ENCODE measurements at regions not wholly inside any gene's neighbourhood (a gene's known extent, or its start where the extent isn't known, plus 50 kb on each side); places are given as distances from the start of the nearest gene placed in this dataset.

DNA sequence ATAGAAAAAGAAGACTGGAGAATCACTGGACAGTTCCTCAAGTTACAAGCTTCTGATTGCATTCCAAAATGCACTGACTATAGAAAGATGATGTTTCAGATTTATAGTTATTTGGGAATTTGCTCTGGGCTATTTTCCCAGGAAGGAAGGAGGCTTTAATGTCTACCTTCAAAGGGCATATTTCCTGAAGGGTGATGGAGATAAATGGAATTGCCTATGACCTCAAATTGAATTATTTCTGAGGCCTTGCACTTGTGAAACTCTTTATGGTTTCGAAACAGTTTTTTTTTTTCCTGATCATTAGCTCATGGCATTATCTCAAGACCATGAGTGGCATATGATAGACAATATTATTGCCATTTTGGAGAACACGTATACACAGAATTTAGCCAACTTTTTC is 333.9 kb downstream of the METTL15 start:
- Histone ChIP-seq H3K9ac (ENCODE audit: low read depth in 1 of 3, low read length in 3 of 3) (no peak overlapping the region), H3K27me3 (ENCODE audit: control insufficient read depth in 3 of 3, insufficient read depth in 3 of 3, low read length in 3 of 3) (no peaks in the 10 kb centered on the region), H3K9me3 (ENCODE audit: control insufficient read depth in 3 of 3, low read length in 3 of 3) (no peaks in the 10 kb centered on the region), H3K4me3 (ENCODE audit: low read length in 3 of 3) (no peak overlapping the region), H3K36me3 (ENCODE audit: control insufficient read depth in 3 of 3, insufficient read depth in 3 of 3, low read length in 3 of 3) (no peaks in the 10 kb centered on the region), H3K4me1 (ENCODE audit: control insufficient read depth in 3 of 3, insufficient read depth in 3 of 3, low read length in 3 of 3) (no peaks in the 10 kb centered on the region), H3K27ac (ENCODE audit: low read depth, low read length) (no peak overlapping the region)

DNA sequence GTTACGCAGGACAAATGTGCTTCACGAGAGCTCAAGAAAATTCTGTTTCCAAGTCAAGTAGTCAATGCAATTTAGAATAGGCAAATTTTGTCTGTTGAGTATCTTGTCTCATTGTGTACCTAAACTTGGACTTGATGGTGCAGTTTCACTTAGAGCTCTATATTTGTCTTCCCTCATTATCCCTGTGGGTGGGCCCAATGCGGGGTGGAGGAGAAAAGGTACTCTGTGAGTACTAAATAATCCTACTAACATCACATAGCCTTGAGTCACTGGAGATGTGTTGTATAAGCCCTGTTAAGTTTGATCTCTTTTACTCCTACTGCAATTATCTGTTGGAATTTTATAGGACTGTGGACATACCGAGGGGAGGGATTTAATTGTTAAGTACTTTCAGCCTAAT is 331.2 kb downstream of the METTL15 start:
- H3K9ac ChIP-seq (ENCODE audit: low read depth in 1 of 3, low read length in 3 of 3) = no peak overlapping the region

GRCh38 chr11:28420099-28420498 is 311.9 kb downstream of the METTL15 start:
- H3K9ac ChIP-seq (ENCODE audit: low read depth in 1 of 3, low read length in 3 of 3) = no peak overlapping the region
- no peaks in the 10 kb centered on the region for H3K9me3 ChIP-seq (ENCODE audit: control insufficient read depth in 3 of 3, low read length in 3 of 3)
- no peak overlapping the region for H3K4me3 ChIP-seq (ENCODE audit: low read length in 3 of 3)
- H3K27ac ChIP-seq (ENCODE audit: low read depth, low read length) = no peak overlapping the region
- no peaks in the 10 kb centered on the region for H3K27me3 ChIP-seq (ENCODE audit: control insufficient read depth in 3 of 3, insufficient read depth in 3 of 3, low read length in 3 of 3)
- H3K4me1 ChIP-seq (ENCODE audit: control insufficient read depth in 3 of 3, insufficient read depth in 3 of 3, low read length in 3 of 3) = peaks cover 0 to 4% (median 2%) of the 10 kb centered on the region in 3 donors
- no peaks in the 10 kb centered on the region for H3K36me3 ChIP-seq (ENCODE audit: control insufficient read depth in 3 of 3, insufficient read depth in 3 of 3, low read length in 3 of 3)

More for the DNA sequence above, 331.2 kb downstream of the METTL15 start:
- no peak overlapping the region for H3K4me3 ChIP-seq (ENCODE audit: low read length in 3 of 3)
- no peaks in the 10 kb centered on the region for H3K4me1 ChIP-seq (ENCODE audit: control insufficient read depth in 3 of 3, insufficient read depth in 3 of 3, low read length in 3 of 3)
- H3K27me3 ChIP-seq (ENCODE audit: control insufficient read depth in 3 of 3, insufficient read depth in 3 of 3, low read length in 3 of 3) = no peaks in the 10 kb centered on the region
- no peak overlapping the region for H3K27ac ChIP-seq (ENCODE audit: low read depth, low read length)
- no peaks in the 10 kb centered on the region for H3K36me3 ChIP-seq (ENCODE audit: control insufficient read depth in 3 of 3, insufficient read depth in 3 of 3, low read length in 3 of 3)
- H3K9me3 ChIP-seq (ENCODE audit: control insufficient read depth in 3 of 3, low read length in 3 of 3) = no peaks in the 10 kb centered on the region

GRCh38 chr11:28417601-28418323 is 309.6 kb downstream of the METTL15 start:
- Histone ChIP-seq H3K27ac (ENCODE audit: low read depth, low read length) (no peak overlapping the region), H3K9me3 (ENCODE audit: control insufficient read depth in 3 of 3, low read length in 3 of 3) (no peaks in the 10 kb centered on the region)

GRCh38 chr11:28412029-28412428 is 303.8 kb downstream of the METTL15 start:
- Histone ChIP-seq H3K9me3 (ENCODE audit: control insufficient read depth in 3 of 3, low read length in 3 of 3) (no peaks in the 10 kb centered on the region), H3K4me3 (ENCODE audit: low read length in 3 of 3) (no peak overlapping the region)

More at GRCh38 chr11:28417601-28418323, 309.6 kb downstream of the METTL15 start:
- Histone ChIP-seq H3K27me3 (ENCODE audit: control insufficient read depth in 3 of 3, insufficient read depth in 3 of 3, low read length in 3 of 3) (no peaks in the 10 kb centered on the region), H3K4me3 (ENCODE audit: low read length in 3 of 3) (no peak overlapping the region), H3K4me1 (ENCODE audit: control insufficient read depth in 3 of 3, insufficient read depth in 3 of 3, low read length in 3 of 3) (peaks cover 0 to 4% (median 2%) of the 10 kb centered on the region in 3 donors), H3K36me3 (ENCODE audit: control insufficient read depth in 3 of 3, insufficient read depth in 3 of 3, low read length in 3 of 3) (no peaks in the 10 kb centered on the region), H3K9ac (ENCODE audit: low read depth in 1 of 3, low read length in 3 of 3) (no peak overlapping the region)

DNA sequence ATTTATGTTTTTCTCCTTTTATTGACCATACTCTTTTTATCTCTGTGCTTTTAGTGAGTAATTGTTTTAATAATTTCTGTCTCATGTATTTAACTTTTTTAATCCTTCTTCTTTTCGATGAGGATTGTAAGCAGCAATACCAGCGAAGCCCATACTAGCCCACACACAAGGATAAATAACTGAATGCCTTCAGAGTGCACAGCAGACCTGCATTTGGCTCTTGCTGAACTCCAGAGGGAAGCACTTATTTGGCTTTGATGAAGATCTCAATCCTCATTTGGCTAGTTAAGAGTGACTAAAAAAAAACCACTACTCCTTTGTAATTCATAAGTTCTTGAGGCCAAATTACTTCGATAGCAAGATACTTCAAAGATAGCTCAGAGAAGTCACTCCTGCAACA is 293.3 kb downstream of the METTL15 start:
- H3K4me1 ChIP-seq (ENCODE audit: control insufficient read depth in 3 of 3, insufficient read depth in 3 of 3, low read length in 3 of 3) = no peaks in the 10 kb centered on the region
- no peak overlapping the region for H3K9ac ChIP-seq (ENCODE audit: low read depth in 1 of 3, low read length in 3 of 3)

More at GRCh38 chr11:28412029-28412428, 303.8 kb downstream of the METTL15 start:
- no peaks in the 10 kb centered on the region for H3K36me3 ChIP-seq (ENCODE audit: control insufficient read depth in 3 of 3, insufficient read depth in 3 of 3, low read length in 3 of 3)
- no peak overlapping the region for H3K9ac ChIP-seq (ENCODE audit: low read depth in 1 of 3, low read length in 3 of 3)
- no peaks in the 10 kb centered on the region for H3K4me1 ChIP-seq (ENCODE audit: control insufficient read depth in 3 of 3, insufficient read depth in 3 of 3, low read length in 3 of 3)
- no peak overlapping the region for H3K27ac ChIP-seq (ENCODE audit: low read depth, low read length)
- no peaks in the 10 kb centered on the region for H3K27me3 ChIP-seq (ENCODE audit: control insufficient read depth in 3 of 3, insufficient read depth in 3 of 3, low read length in 3 of 3)

DNA sequence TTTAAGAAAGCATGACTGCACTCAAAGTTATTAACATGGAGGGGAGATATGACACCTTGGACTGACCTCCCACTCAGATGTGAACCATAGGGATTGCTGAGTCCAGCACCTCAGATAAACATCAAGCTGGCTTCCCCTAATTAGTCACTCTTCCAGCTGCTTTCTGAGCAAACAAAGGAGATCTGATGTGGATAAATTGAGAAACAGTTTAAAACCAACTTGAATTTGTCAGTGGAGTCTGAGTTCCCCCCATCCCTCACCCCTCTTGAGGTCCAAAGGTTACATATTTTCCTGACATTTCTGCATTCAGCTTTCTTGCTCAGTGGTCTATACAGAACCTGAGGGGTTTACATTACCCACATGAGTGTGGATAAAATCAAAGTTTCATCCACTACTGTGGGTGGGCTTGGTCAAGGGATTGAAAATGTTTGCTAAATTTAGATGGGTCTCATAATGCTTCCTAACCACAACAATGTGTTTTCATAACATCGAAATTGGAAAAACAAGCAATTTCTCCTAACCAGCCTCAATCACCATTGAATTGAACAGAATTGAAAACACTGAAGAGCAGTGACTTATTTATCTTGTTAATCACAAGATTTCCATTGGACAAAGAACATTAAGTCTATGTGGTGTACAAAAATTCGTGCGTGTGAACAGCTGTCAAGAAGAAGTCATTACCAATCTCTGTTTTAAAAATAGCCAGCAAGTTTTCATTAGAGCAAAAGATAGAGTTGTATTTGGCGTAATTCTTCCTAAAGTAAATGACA is 292.3 kb downstream of the METTL15 start:
- H3K27me3 ChIP-seq (ENCODE audit: control insufficient read depth in 3 of 3, insufficient read depth in 3 of 3, low read length in 3 of 3) = no peaks in the 10 kb centered on the region
- H3K4me1 ChIP-seq (ENCODE audit: control insufficient read depth in 3 of 3, insufficient read depth in 3 of 3, low read length in 3 of 3) = no peaks in the 10 kb centered on the region
- H3K9ac ChIP-seq (ENCODE audit: low read depth in 1 of 3, low read length in 3 of 3) = no peak overlapping the region
- no peaks in the 10 kb centered on the region for H3K9me3 ChIP-seq (ENCODE audit: control insufficient read depth in 3 of 3, low read length in 3 of 3)
- no peaks in the 10 kb centered on the region for H3K36me3 ChIP-seq (ENCODE audit: control insufficient read depth in 3 of 3, insufficient read depth in 3 of 3, low read length in 3 of 3)
- no peak overlapping the region for H3K27ac ChIP-seq (ENCODE audit: low read depth, low read length)
- no peak overlapping the region for H3K4me3 ChIP-seq (ENCODE audit: low read length in 3 of 3)

More for the DNA sequence above, 293.3 kb downstream of the METTL15 start:
- no peaks in the 10 kb centered on the region for H3K36me3 ChIP-seq (ENCODE audit: control insufficient read depth in 3 of 3, insufficient read depth in 3 of 3, low read length in 3 of 3)
- no peak overlapping the region for H3K27ac ChIP-seq (ENCODE audit: low read depth, low read length)
- no peaks in the 10 kb centered on the region for H3K27me3 ChIP-seq (ENCODE audit: control insufficient read depth in 3 of 3, insufficient read depth in 3 of 3, low read length in 3 of 3)
- H3K4me3 ChIP-seq (ENCODE audit: low read length in 3 of 3) = no peak overlapping the region
- H3K9me3 ChIP-seq (ENCODE audit: control insufficient read depth in 3 of 3, low read length in 3 of 3) = no peaks in the 10 kb centered on the region

DNA sequence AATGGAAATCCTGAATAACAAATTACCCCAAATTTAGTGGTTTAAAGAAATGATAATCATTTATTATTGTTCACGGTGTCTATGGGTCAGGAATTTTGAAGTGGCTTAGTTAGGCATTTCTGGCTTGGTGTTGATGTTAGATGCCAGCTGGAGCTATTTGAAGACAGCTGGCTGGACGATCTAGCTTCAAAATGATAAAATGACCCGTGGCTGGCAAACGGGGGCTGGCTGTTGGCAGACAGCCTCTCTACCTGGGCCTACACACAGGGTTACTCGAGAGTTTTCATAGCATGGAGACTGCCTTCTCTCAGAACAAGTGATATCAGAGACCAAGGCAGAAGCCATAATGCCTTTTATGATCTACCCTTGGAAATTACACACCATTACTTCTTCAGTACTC is 285.2 kb downstream of the METTL15 start:
- peaks cover 0 to 5% (median 5%) of the 10 kb centered on the region in 3 donors for H3K4me1 ChIP-seq (ENCODE audit: control insufficient read depth in 3 of 3, insufficient read depth in 3 of 3, low read length in 3 of 3)
- H3K4me3 ChIP-seq (ENCODE audit: low read length in 3 of 3) = no peak overlapping the region
- H3K27ac ChIP-seq (ENCODE audit: low read depth, low read length) = no peak overlapping the region
- H3K9me3 ChIP-seq (ENCODE audit: control insufficient read depth in 3 of 3, low read length in 3 of 3) = no peaks in the 10 kb centered on the region
- no peak overlapping the region for H3K9ac ChIP-seq (ENCODE audit: low read depth in 1 of 3, low read length in 3 of 3)
- H3K36me3 ChIP-seq (ENCODE audit: control insufficient read depth in 3 of 3, insufficient read depth in 3 of 3, low read length in 3 of 3) = no peaks in the 10 kb centered on the region
- no peaks in the 10 kb centered on the region for H3K27me3 ChIP-seq (ENCODE audit: control insufficient read depth in 3 of 3, insufficient read depth in 3 of 3, low read length in 3 of 3)

GRCh38 chr11:28384418-28384817 is 276.2 kb downstream of the METTL15 start:
- H3K4me3 ChIP-seq (ENCODE audit: low read length in 3 of 3) = no peak overlapping the region
- no peak overlapping the region for H3K27ac ChIP-seq (ENCODE audit: low read depth, low read length)
- no peaks in the 10 kb centered on the region for H3K36me3 ChIP-seq (ENCODE audit: control insufficient read depth in 3 of 3, insufficient read depth in 3 of 3, low read length in 3 of 3)
- no peaks in the 10 kb centered on the region for H3K27me3 ChIP-seq (ENCODE audit: control insufficient read depth in 3 of 3, insufficient read depth in 3 of 3, low read length in 3 of 3)
- no peak overlapping the region for H3K9ac ChIP-seq (ENCODE audit: low read depth in 1 of 3, low read length in 3 of 3)
- H3K4me1 ChIP-seq (ENCODE audit: control insufficient read depth in 3 of 3, insufficient read depth in 3 of 3, low read length in 3 of 3) = no peaks in the 10 kb centered on the region
- H3K9me3 ChIP-seq (ENCODE audit: control insufficient read depth in 3 of 3, low read length in 3 of 3) = no peaks in the 10 kb centered on the region

- Histone ChIP-seq H3K9ac (ENCODE audit: low read depth in 1 of 3, low read length in 3 of 3) (no peak overlapping the region), H3K27ac (ENCODE audit: low read depth, low read length) (no peak overlapping the region), H3K36me3 (ENCODE audit: control insufficient read depth in 3 of 3, insufficient read depth in 3 of 3, low read length in 3 of 3) (no peaks in the 10 kb centered on the region), H3K4me1 (ENCODE audit: control insufficient read depth in 3 of 3, insufficient read depth in 3 of 3, low read length in 3 of 3) (no peaks in the 10 kb centered on the region), H3K4me3 (ENCODE audit: low read length in 3 of 3) (no peak overlapping the region), H3K27me3 (ENCODE audit: control insufficient read depth in 3 of 3, insufficient read depth in 3 of 3, low read length in 3 of 3) (no peaks in the 10 kb centered on the region), H3K9me3 (ENCODE audit: control insufficient read depth in 3 of 3, low read length in 3 of 3) (no peaks in the 10 kb centered on the region)
Measured at GRCh38 chr11:28383456-28383855, 275.3 kb downstream of the METTL15 start.
